ENCODE measurements at regions not wholly inside any gene's neighbourhood (a gene's known extent, or its start where the extent isn't known, plus 50 kb on each side); places are given as distances from the start of the nearest gene placed in this dataset.

DNA sequence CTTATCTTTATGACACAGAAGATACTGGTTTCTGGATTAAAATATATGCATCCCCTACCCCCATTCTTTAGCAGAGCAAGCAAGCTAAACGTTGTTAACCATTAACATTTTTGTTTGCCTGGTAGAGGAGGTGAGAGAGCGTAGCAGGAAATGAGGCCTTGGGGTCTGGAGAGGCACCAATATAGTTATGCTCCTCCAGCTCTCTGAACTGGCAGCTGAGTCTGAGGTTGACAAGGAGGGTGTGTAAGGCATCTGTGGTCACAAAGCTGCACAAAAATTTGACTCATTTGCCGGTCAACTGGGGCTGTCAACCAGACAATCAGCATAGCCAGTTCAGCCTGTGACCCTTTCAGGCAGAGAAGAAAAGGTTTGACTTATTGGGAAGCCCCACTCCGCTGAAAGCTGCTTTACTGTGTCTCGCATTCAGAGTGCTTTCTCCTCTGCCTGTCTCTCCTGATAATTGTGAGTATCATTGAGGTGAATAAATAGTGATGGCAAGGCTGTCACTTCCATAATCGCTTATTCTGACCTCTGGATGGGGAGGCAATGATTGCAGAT, 647.5 kb upstream of the SETBP1 start:
- Histone ChIP-seq H3K4me1 (ENCODE audit: insufficient read depth, low read length) (peaks cover 25% of the 10 kb centered on the region), H3K4me3 (ENCODE audit: low read length) (no peak overlapping the region), H3K9ac (ENCODE audit: low read depth, low read length) (no peak overlapping the region), H3K36me3 (ENCODE audit: insufficient read depth, low read length) (no peaks in the 10 kb centered on the region), H3K9me3 (ENCODE audit: insufficient read depth, low read depth, low read length) (peaks cover 10% of the 10 kb centered on the region), H3K27me3 (ENCODE audit: insufficient read depth, low read length) (no peaks in the 10 kb centered on the region), H3K27ac (ENCODE audit: low read depth, low read length) (no peak overlapping the region)
- WGBS, result 77% methylated on average over 6 of the region's 6 CpGs

- Histone ChIP-seq H3K27ac (ENCODE audit: low read depth, low read length) (no peak overlapping the region), H3K4me3 (ENCODE audit: low read length) (no peak overlapping the region), H3K9ac (ENCODE audit: low read depth, low read length) (no peak overlapping the region), H3K4me1 (ENCODE audit: insufficient read depth, low read length) (peaks cover 28% of the 10 kb centered on the region), H3K27me3 (ENCODE audit: insufficient read depth, low read length) (no peaks in the 10 kb centered on the region), H3K36me3 (ENCODE audit: insufficient read depth, low read length) (no peaks in the 10 kb centered on the region), H3K9me3 (ENCODE audit: insufficient read depth, low read depth, low read length) (no peaks in the 10 kb centered on the region)
- 89% methylated on average over 2 of the region's 2 CpGs for WGBS
Measured at GRCh38 chr18:44035554-44035953, 645.1 kb upstream of the SETBP1 start.

- 11% methylated on average over 3 of the region's 3 CpGs for WGBS
- no peak overlapping the region for H3K4me3 ChIP-seq (ENCODE audit: low read length)
Measured at GRCh38 chr18:44036501-44036900, 644.2 kb upstream of the SETBP1 start.

GRCh38 chr18:44039216-44039615, 641.5 kb upstream of the SETBP1 start:
- Histone ChIP-seq H3K27me3 (ENCODE audit: insufficient read depth, low read length) (no peaks in the 10 kb centered on the region), H3K4me1 (ENCODE audit: insufficient read depth, low read length) (peaks cover 45% of the 10 kb centered on the region), H3K36me3 (ENCODE audit: insufficient read depth, low read length) (no peaks in the 10 kb centered on the region), H3K9ac (ENCODE audit: low read depth, low read length) (no peak overlapping the region), H3K27ac (ENCODE audit: low read depth, low read length) (no peak overlapping the region), H3K4me3 (ENCODE audit: low read length) (no peak overlapping the region), H3K9me3 (ENCODE audit: insufficient read depth, low read depth, low read length) (no peaks in the 10 kb centered on the region)
- WGBS, result 96% methylated on average over 2 of the region's 2 CpGs

More at GRCh38 chr18:44036501-44036900, 644.2 kb upstream of the SETBP1 start:
- Histone ChIP-seq H3K36me3 (ENCODE audit: insufficient read depth, low read length) (no peaks in the 10 kb centered on the region), H3K27ac (ENCODE audit: low read depth, low read length) (no peak overlapping the region), H3K9me3 (ENCODE audit: insufficient read depth, low read depth, low read length) (no peaks in the 10 kb centered on the region), H3K9ac (ENCODE audit: low read depth, low read length) (no peak overlapping the region), H3K27me3 (ENCODE audit: insufficient read depth, low read length) (no peaks in the 10 kb centered on the region), H3K4me1 (ENCODE audit: insufficient read depth, low read length) (peaks cover 38% of the 10 kb centered on the region)

- WGBS, result 100% methylated on average over 1 of the region's 1 CpG
- Histone ChIP-seq H3K27ac (ENCODE audit: low read depth, low read length) (no peak overlapping the region), H3K4me3 (ENCODE audit: low read length) (no peak overlapping the region), H3K4me1 (ENCODE audit: insufficient read depth, low read length) (peaks cover 45% of the 10 kb centered on the region), H3K9me3 (ENCODE audit: insufficient read depth, low read depth, low read length) (no peaks in the 10 kb centered on the region), H3K36me3 (ENCODE audit: insufficient read depth, low read length) (no peaks in the 10 kb centered on the region), H3K27me3 (ENCODE audit: insufficient read depth, low read length) (no peaks in the 10 kb centered on the region), H3K9ac (ENCODE audit: low read depth, low read length) (no peak overlapping the region)
Measured at GRCh38 chr18:44039826-44040225, 640.9 kb upstream of the SETBP1 start.

- 51% methylated on average over 3 of the region's 3 CpGs for WGBS
- Histone ChIP-seq H3K9me3 (ENCODE audit: insufficient read depth, low read depth, low read length) (no peaks in the 10 kb centered on the region), H3K9ac (ENCODE audit: low read depth, low read length) (no peak overlapping the region), H3K4me1 (ENCODE audit: insufficient read depth, low read length) (peaks cover 34% of the 10 kb centered on the region), H3K4me3 (ENCODE audit: low read length) (peak overlapping the region; percentile 27; the same call in 1 of the 2 replicates), H3K27ac (ENCODE audit: low read depth, low read length) (peak overlapping the region; percentile 64; the same call in 1 of the 2 replicates), H3K27me3 (ENCODE audit: insufficient read depth, low read length) (no peaks in the 10 kb centered on the region), H3K36me3 (ENCODE audit: insufficient read depth, low read length) (no peaks in the 10 kb centered on the region)
Measured at GRCh38 chr18:44041553-44041952, 639.1 kb upstream of the SETBP1 start.

DNA sequence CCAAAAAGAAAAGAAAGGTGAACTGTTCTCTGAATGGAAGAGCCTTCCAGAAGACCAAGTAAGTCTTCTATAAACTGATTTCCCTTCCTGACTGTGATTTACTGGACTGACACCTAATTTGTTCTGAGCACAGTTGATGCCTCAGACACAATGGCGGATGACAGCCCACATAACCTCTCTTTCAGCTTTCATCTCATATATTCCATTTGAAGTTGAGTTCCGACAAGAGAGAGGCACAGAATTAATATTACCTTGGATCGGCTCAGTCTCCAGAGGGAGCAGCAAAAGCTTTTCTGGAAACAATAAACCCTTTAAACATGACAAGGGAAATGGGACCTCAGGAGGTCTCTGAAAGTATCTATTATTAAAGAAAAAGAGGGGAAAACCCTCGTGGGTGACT, 638.7 kb upstream of the SETBP1 start:
- 79% methylated on average over 3 of the region's 4 CpGs for WGBS
- Histone ChIP-seq H3K27ac (ENCODE audit: low read depth, low read length) (peak overlapping the region; percentile 64; the same call in 1 of the 2 replicates), H3K4me1 (ENCODE audit: insufficient read depth, low read length) (peaks cover 30% of the 10 kb centered on the region)

GRCh38 chr18:44046376-44046975, 634.2 kb upstream of the SETBP1 start:
- Histone ChIP-seq H3K4me1 (ENCODE audit: insufficient read depth, low read length) (peaks cover 45% of the 10 kb centered on the region), H3K27ac (ENCODE audit: low read depth, low read length) (no peak overlapping the region), H3K36me3 (ENCODE audit: insufficient read depth, low read length) (no peaks in the 10 kb centered on the region), H3K4me3 (ENCODE audit: low read length) (no peak overlapping the region), H3K27me3 (ENCODE audit: insufficient read depth, low read length) (no peaks in the 10 kb centered on the region), H3K9ac (ENCODE audit: low read depth, low read length) (no peak overlapping the region), H3K9me3 (ENCODE audit: insufficient read depth, low read depth, low read length) (no peaks in the 10 kb centered on the region)
- WGBS, result 96% methylated on average over 7 of the region's 8 CpGs

More for the DNA sequence above, 638.7 kb upstream of the SETBP1 start:
- peak overlapping the region; percentile 27 for H3K4me3 ChIP-seq (ENCODE audit: low read length)
- no peaks in the 10 kb centered on the region for H3K36me3 ChIP-seq (ENCODE audit: insufficient read depth, low read length)
- no peaks in the 10 kb centered on the region for H3K27me3 ChIP-seq (ENCODE audit: insufficient read depth, low read length)
- H3K9ac ChIP-seq (ENCODE audit: low read depth, low read length), result no peak overlapping the region
- no peaks in the 10 kb centered on the region for H3K9me3 ChIP-seq (ENCODE audit: insufficient read depth, low read depth, low read length)

DNA sequence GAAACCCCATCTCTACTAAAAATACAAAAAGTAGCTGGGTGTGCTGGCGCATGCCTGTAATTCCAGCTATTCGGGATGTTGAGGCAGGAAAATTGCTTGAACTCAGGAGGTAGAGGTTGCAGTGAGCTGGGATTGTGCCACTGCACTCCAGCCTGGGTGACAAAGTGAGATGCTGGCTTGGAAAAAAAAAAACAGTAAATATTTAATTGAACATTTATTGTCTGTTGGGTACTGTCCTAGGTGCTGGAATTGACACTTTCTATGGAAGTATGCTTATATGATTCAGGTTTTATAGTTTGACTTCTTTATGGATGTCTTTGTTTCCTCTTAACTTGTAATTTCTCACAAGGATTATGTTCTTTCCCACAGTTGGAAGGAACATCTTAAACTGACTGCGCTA, 633.1 kb upstream of the SETBP1 start:
- no peak overlapping the region for H3K4me3 ChIP-seq (ENCODE audit: low read length)
- WGBS, result 97% methylated on average over 3 of the region's 3 CpGs
- no peak overlapping the region for H3K27ac ChIP-seq (ENCODE audit: low read depth, low read length)
- peaks cover 35% of the 10 kb centered on the region for H3K4me1 ChIP-seq (ENCODE audit: insufficient read depth, low read length)
- no peaks in the 10 kb centered on the region for H3K36me3 ChIP-seq (ENCODE audit: insufficient read depth, low read length)
- H3K9ac ChIP-seq (ENCODE audit: low read depth, low read length), result no peak overlapping the region
- no peaks in the 10 kb centered on the region for H3K9me3 ChIP-seq (ENCODE audit: insufficient read depth, low read depth, low read length)
- no peaks in the 10 kb centered on the region for H3K27me3 ChIP-seq (ENCODE audit: insufficient read depth, low read length)

- Histone ChIP-seq H3K4me3 (ENCODE audit: low read length) (no peak overlapping the region), H3K9ac (ENCODE audit: low read depth, low read length) (no peak overlapping the region), H3K4me1 (ENCODE audit: insufficient read depth, low read length) (peaks cover 32% of the 10 kb centered on the region), H3K27me3 (ENCODE audit: insufficient read depth, low read length) (no peaks in the 10 kb centered on the region), H3K27ac (ENCODE audit: low read depth, low read length) (no peak overlapping the region), H3K36me3 (ENCODE audit: insufficient read depth, low read length) (no peaks in the 10 kb centered on the region), H3K9me3 (ENCODE audit: insufficient read depth, low read depth, low read length) (no peaks in the 10 kb centered on the region)
- 94% methylated on average over 1 of the region's 3 CpGs for WGBS
Measured at GRCh38 chr18:44048435-44048834, 632.3 kb upstream of the SETBP1 start.

DNA sequence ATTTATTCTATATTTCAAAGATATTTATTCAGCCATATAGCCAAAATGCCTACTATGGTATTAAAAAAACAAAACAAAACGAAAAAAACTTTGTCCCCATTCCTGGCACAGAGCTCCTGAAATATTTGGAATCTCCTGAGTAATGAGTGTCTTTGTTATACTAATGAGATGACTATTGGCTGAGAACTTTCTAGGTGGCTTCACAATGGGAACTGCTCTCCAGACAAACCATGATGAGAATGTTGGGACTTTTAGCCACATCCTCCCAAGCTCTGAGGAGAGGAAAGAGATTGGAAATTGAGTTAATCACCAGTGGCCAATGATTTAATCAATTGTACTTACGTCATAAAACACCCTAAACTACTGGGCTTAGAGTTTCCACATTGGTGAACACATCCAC, 631.8 kb upstream of the SETBP1 start:
- Histone ChIP-seq H3K9me3 (ENCODE audit: insufficient read depth, low read depth, low read length) (no peaks in the 10 kb centered on the region), H3K27ac (ENCODE audit: low read depth, low read length) (peak overlapping the region; percentile 51; the same call in 1 of the 2 replicates), H3K4me3 (ENCODE audit: low read length) (no peak overlapping the region), H3K27me3 (ENCODE audit: insufficient read depth, low read length) (no peaks in the 10 kb centered on the region), H3K36me3 (ENCODE audit: insufficient read depth, low read length) (no peaks in the 10 kb centered on the region), H3K4me1 (ENCODE audit: insufficient read depth, low read length) (peaks cover 32% of the 10 kb centered on the region), H3K9ac (ENCODE audit: low read depth, low read length) (no peak overlapping the region)
- WGBS, result 57% methylated on average over 2 of the region's 2 CpGs

Data from HUES64 (cell line).